Hematopoietic multipotent progenitor cell treated with erythropoietin and hydrocortisone succinate and interleukin-3 and kit ligand, for 8 days (in vitro differentiated cells): ENCODE measurements at regions not wholly inside any gene's neighbourhood (a gene's known extent, or its start where the extent isn't known, plus 50 kb on each side); places are given as distances from the start of the nearest gene placed in this dataset.
"Not testable (repeated sequence)": the region's sequence is repeated elsewhere in the genome, so short reads cannot be mapped to it uniquely, and the experiment has no call there.

Source experiments
- DNase-seq: peaks from one replicate; pipeline ENCODE4 v3.0.0-alpha.2; 2015

GRCh38 chr17:14452856-14453255, 152.0 kb downstream of the HS3ST3B1 start:
- no peak for DNase-seq

GRCh38 chr17:14451729-14452191, 150.9 kb downstream of the HS3ST3B1 start:
- DNase-seq: no peak

GRCh38 chr17:14448818-14449217, 147.9 kb downstream of the HS3ST3B1 start:
- DNase-seq: no peak

- no peak for DNase-seq
Measured at GRCh38 chr17:14446825-14447224, 145.9 kb downstream of the HS3ST3B1 start.

- no peak for DNase-seq
Measured at GRCh38 chr17:14444915-14445314, 144.0 kb downstream of the HS3ST3B1 start.

GRCh38 chr17:14442798-14443528, 142.1 kb downstream of the HS3ST3B1 start:
- DNase-seq: no peak

GRCh38 chr17:14437176-14437575, 136.3 kb downstream of the HS3ST3B1 start:
- DNase-seq: no peak

- DNase-seq: no peak
Measured at GRCh38 chr17:14436266-14436665, 135.4 kb downstream of the HS3ST3B1 start.

GRCh38 chr17:14434506-14434905, 133.6 kb downstream of the HS3ST3B1 start:
- DNase-seq: no peak

GRCh38 chr17:14432079-14432478, 131.2 kb downstream of the HS3ST3B1 start:
- DNase-seq: no peak

GRCh38 chr17:14429084-14429483, 128.2 kb downstream of the HS3ST3B1 start:
- DNase-seq: no peak

GRCh38 chr17:14428648-14429029, 127.8 kb downstream of the HS3ST3B1 start:
- DNase-seq: no peak

- no peak for DNase-seq
Measured at GRCh38 chr17:14427900-14428647, 127.2 kb downstream of the HS3ST3B1 start.

- DNase-seq: not testable (repeated sequence)
Measured at GRCh38 chr17:14423156-14423555, 122.3 kb downstream of the HS3ST3B1 start.

GRCh38 chr17:14417336-14417735, 116.5 kb downstream of the HS3ST3B1 start:
- DNase-seq: no peak

- DNase-seq: no peak
Measured at GRCh38 chr17:14409292-14409691, 108.4 kb downstream of the HS3ST3B1 start.

GRCh38 chr17:14407541-14407940, 106.7 kb downstream of the HS3ST3B1 start:
- DNase-seq: no peak

- DNase-seq: no peak
Measured at GRCh38 chr17:14405189-14405588, 104.3 kb downstream of the HS3ST3B1 start.
